HG03442 (cell line): ENCODE measurements at regions not wholly inside any gene's neighbourhood (a gene's known extent, or its start where the extent isn't known, plus 50 kb on each side); places are given as distances from the start of the nearest gene placed in this dataset.
"Not testable (repeated sequence)": the region's sequence is repeated elsewhere in the genome, so short reads cannot be mapped to it uniquely, and the experiment has no call there.

ENCODE experiments used
- ATAC-seq: cut with Tn5 transposase; IDR thresholded peaks from one replicate; pipeline ENCODE4 v1.9.1; 2021; ENCODE audit warnings: mild to moderate bottlenecking, moderate library complexity; ENCODE audit not compliant: unreplicated experiment

DNA sequence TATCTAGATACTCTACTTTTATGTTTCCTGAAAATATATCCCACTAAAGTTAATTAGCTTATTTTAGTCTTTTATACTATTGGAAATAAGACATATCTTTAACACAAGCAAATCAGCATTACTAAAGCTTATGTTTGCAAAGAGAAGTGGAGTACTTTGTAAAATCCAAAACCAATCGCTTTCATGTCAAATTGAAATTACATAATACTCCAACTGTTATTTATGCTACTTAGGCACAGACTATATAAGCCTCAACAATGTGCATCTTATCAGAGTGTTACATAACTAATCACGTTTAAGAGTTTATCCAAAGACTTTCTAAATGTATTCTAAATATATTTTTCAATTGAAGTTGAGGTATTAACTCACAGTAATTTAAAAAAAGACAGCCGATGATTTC lies 200.0 kb downstream of the PCDH20 start:
- no peak for ATAC-seq

DNA sequence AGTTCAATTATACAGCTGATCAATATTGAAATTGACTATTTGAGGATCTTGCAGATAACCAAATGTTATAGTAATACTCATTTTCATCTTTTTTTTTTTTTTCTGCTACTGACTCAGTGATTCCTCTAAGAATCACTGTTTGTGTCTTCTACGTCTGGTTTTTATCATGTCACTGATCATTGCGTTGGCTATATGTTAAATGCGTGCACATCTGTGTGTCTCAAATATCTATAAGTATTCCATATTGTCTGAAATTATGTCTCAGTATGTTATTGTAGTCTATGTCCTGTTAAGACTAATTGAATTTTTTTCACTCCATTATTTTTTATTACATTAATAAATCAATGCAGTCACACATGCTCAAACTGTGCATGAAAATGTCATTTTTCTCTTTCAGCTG lies 200.5 kb downstream of the PCDH20 start:
- no peak for ATAC-seq

DNA sequence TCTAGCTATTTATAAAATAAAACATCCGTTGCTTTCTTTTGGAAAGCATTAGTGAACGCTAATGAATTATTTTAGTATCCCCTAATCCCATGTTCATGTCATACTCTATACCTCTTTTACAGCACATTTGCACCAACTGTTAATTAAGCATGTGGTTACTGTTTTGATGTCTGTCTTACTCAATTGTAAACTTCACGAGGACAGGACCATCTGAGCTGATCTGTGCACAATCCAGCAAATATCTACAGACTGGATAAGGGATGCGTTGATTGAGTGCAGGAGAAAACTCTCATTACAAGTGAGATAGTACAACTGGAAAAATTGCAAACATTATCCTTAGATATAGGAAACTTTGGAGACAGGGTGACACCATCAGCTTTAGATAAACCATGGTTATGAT lies 201.1 kb downstream of the PCDH20 start:
- no peak for ATAC-seq

DNA sequence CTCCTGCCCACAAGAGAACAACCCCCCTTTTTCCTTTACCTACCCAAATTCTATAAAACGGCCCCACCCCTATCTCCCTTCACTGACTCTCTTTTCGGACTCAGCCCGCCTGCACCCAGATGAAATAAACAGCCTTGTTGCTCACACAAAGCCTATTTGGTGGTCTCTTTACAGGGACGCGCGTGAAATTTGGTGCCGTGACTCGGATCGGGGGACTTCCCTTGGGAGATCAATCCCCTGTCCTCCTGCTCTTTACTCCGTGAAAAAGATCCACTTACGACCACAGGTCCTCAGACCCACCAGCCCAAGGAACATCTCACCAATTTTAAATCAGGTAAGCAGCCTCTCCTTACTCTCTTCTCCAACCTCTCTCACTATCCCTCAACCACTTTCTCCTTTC lies 209.8 kb downstream of the PCDH20 start:
- not testable (repeated sequence) for ATAC-seq

DNA sequence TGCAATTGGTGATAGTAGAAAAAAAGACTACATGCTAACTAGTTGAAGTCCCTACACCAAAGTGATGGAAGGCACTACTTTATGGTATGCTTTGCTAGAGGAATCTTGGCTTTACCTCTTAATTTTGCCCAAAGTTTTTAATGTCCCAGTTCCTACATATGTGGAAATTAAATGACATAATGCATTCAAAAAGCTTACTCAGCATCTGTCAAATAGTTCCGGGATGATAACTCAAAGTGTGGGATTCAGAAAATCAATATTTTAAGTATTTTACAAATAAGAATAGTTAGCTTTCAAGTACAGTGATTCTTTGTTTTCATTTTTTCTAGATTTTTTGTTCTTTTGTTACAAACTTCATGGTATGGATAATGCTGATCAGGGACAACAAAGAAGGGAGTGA lies 211.6 kb downstream of the PCDH20 start:
- ATAC-seq, result no peak

DNA sequence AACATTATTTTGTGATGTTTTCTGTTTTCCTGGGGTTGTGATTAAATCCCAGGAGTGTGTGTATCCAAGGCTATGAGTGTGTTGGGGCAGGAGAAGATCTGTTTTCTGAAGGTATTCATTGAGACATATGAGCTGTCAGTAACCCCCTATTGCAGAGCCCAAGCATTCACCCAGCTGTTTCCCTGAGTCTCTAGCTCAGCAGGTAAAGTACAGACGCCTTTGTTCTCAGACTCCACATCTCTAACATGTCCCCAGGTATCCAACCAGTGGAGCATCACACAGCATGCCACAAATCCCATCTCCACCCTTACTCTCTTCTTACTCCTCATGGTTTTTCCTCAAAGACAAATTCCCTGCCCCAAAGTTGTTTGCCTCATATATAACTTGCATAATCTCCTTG lies 213.6 kb downstream of the PCDH20 start:
- no peak for ATAC-seq

DNA sequence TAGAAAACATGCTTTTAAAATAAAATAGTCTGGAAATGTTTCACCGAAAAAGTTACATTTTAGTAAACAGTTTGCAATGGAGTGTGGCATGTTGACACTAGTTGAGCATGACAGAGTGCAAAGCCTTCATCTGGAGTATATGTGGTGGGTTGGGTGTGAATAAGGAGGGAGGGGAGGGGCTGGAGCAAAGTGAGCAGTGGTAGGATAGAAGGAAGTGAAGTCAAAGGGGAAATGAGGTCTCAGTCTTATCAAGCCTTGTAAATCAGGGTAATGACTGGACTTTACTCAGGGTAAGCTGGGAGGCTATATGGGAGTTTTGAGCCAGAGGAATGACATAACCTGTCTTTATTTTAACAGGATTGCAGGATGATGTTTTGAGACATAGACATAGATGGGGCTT lies 222.8 kb downstream of the PCDH20 start:
- no peak for ATAC-seq

DNA sequence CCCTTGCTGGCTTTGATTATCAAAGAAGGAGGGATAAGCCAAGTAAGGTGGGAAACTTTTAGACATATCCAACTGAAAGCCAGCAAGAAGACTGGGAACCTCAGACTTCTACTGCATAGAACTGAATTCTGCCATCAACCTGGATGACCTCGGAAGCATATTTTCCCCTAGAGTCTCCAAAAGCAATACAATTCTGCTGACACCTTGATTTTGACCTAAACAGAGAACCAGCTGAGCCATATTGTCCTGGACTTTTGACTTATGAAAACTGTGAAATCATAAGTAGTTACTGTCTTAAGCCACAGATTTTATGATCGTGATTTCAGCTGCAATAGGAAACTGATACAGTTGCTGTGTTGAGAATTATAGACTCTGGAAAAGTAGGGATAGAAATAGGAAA lies 227.6 kb downstream of the PCDH20 start:
- ATAC-seq, result no peak

DNA sequence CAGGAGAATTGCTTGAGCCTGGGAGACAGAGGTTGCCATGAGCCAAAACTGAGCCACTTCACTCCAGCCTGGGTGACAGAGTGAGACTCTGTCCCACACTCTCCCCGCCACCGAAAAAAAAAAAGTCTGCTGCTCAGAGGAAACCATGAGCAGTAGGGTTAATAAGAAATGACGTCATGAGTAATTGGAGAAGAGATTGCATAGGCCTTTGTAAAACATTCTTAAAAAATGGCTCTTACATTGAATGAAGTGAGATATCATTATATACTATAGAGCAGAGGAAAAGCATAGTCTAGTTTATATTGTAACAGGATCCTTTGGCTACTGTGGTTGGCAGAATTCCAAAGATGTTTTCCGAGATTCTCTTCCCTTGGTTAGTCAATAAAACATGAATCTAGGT lies 228.2 kb downstream of the PCDH20 start:
- no peak for ATAC-seq

DNA sequence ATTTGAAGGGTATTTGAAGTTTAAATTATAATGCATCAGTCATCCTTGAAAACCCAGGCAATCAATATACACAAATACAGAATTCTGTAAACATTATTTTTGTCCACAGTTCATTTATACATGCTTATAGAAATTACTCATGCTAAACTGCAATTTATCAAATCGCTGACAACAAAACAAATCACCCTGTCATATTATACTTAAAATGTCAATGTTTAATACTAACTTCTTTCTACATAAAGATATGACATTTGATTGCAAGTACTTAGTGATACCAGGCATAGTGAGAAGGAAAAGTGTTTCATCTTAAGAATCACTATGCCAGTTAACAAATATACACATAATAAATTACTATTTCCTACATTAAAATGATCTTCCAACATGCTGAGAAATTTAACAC lies 232.0 kb downstream of the PCDH20 start:
- no peak for ATAC-seq

DNA sequence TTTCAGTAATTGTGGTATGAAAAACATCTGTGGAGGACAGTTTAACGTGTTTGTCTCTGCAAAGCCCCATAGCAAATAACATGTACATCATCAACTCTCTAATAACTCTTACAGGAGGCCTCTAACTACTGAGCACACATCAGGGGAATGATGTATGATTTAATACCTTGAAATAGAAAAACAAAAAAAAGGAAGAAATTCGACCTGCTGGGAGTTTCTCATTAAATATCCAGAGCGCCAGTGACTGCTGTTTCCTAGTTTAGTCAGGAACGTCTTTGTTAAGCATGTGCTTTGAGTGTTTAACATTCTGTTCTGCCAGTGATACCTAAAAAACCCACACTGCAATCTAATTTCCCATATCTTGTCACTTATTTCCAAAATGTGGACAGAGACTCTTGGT lies 235.4 kb downstream of the PCDH20 start:
- no peak for ATAC-seq

DNA sequence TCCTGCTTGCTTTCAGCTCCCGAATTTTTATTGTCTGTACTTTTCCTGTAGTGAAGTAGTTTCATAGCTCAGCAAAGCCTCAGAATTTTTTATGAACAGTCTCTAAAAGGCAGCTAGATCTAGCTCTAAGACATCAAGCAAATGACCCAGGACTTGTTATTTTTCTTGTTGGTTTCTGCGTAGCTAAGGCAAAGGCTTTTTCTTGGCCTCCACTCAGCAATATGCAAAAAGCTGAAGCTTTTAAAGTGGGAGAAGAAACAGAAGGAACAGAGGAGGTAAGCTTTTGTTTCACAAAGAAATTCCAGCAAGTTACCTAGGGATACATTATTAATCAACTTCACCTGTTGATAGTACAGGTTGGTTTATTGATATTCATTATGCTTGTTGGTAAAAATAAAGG lies 235.9 kb downstream of the PCDH20 start:
- no peak for ATAC-seq

DNA sequence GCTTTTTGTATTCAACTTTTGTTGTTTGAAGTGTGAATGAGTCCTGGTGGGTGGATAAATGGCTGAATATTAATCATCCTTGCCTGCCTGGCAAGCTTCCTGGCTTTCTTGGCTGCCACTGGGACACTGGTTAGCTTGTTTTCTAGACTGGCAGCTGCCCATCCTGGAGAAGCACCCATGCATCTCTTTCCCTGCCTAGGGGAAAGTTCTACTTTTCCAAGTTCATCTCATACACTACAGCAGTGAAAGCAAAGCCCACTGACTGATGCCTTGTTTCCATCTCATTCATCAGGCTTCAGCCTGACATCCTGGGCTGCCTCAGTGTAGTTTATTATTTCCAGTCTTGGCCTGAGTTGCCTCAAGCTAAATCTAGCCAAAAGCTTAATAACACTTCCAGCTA lies 244.8 kb downstream of the PCDH20 start:
- no peak for ATAC-seq

DNA sequence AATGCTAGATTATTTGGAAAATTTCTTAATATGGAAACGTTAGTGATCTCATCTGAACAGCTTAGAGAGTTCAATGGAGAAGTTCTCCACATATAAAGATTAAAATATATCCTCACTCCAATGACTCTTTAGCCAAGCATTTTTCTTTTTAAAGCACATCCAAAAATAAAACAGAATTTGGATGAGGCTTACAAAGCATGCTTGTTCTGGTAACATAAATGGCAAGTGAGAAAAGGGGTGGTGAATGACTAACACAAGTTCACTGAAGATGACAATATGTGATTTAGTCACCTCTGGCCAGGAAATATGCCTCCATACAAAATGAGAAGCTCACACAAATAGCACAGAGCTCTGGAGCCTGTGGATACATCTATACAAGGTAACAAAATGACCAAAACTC lies 253.0 kb downstream of the PCDH20 start:
- no peak for ATAC-seq

DNA sequence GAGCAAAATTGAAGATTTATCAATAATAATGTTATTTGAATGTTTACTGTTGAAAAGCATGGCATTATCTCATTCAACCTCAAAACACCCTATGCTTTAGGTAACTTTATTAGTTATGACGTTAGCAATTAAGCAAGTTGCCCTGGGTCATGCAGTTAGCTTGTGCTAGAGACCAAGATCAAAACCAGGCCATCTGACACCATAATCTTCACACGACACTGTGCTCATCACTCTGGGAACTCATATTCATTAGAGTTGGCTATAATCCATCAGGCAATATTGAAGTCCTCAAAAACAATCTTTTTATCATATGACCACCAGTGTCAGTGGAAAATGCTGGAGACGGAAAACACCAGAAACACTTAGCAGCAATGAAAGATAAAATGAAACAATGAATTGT lies 253.5 kb downstream of the PCDH20 start:
- ATAC-seq, result no peak

DNA sequence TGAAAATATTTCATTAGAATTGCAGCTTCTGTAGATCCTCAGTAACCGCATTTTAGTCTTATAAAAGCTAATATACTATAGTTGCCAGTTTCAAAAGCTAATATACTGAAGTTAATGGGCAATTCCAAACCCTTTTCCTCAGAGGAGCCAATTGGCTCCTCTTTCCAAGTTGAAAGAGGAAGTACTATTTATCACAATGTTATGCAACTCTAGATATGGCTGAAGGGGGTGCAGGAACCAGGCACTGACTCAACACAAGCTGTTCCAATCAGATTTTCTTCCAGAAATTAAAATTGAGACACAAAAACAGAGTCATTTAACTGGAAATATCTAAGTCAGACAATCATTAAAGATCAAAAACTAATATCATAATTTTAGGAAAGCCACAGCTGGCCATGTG lies 258.9 kb downstream of the PCDH20 start:
- ATAC-seq, result no peak

DNA sequence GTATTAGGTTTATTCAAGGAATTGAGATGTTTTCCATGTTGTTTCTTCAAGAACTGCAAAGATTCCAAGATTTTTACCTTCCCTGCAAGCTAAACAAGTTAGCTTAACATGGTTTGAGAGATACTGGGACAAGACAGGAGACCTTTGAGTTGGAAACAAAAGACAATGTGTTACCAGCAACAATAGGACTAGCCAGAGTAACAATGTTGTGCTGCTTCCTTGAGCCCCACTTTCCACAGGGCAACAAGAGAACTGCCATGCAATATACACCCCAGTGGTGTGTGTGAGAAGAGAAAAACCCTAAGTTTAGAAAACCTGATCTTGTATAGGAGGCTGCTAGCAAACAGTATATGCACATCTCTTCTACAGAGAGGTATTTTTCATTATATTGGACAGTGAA lies 264.6 kb downstream of the PCDH20 start:
- ATAC-seq, result no peak

DNA sequence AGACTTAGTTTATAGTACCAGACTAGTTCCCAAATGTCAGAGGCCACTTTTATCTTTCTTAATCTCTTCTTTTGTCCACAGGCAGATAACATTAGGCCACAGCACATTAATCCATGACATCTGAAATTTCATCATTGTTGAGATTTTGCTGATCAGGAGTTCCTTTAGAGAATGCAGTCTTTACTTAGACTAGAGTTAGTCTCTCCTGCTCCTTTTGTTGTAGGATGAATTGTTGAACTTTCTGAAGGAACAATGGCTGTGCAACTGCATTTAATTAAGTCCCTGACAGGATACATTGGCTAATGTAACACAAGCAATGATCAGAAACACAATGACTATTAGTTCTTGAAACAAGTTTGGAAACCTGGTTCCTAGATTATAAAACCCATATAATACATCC lies 266.3 kb downstream of the PCDH20 start:
- ATAC-seq, result no peak

DNA sequence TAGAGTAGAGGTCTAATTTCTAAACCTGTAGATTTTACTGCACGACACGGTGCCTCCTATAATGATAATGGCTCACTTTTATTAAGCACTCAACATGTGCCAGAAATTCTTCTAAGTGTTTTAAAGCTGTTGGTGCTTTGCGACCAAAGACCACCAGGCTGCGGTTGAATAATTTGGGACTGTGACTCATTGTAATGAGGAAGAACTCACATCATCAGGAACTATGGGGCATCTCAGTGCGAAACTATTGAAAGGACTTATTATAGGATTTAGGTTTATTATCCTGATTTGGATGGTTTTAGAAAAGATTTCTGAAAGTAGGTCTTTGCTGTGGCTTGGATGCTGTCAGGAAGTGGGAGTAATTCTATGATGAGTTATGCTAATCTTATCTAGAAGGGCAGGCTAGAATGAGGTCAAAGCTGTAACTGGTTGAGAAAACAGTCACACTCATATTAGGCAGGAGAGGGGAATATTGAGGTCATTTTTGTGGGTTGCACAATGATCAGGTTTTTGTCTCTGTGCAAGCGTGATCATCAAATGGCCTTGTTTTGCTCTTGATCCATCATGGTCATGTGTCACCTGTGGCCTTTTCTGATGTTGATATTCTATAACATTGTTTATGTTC lies 266.8 kb downstream of the PCDH20 start:
- ATAC-seq, result no peak

DNA sequence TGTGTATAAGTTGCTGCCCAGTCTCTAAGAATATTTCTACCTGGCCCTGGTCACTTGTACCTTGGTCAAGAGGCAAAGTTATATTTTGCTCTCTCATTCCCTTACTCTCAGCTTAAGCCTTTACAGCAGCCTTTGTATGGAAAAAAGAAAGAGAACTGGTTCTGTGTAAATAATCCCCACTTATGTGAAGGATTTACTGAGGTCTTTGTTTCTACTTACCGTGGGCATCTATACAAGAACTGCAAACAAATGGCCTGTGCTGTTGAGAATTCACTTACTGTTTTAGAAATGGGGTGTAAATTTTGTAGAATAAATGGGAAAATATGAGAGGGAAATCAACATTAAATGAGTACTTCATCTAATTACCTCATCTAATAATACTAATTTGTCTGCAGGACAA lies 267.4 kb downstream of the PCDH20 start:
- ATAC-seq, result no peak

DNA sequence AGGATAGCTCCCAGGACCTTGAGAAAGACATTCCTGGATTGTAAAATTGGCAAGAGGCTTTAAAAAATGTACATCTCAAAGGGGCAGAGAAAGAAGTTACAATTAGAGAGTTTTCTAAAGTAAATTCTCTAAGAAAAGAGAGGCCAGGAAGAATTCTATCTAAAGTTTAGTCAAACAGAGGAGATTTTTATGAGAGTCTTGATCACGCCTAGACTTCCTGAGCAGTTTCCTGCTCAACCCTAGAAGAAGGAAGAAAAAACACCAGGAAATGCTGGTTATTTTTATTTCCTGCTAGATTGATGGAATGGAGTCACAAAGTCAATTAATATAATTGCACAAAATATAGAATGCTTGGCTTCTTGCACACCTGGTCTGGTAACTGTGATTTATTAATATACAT lies 269.1 kb downstream of the PCDH20 start:
- no peak for ATAC-seq

DNA sequence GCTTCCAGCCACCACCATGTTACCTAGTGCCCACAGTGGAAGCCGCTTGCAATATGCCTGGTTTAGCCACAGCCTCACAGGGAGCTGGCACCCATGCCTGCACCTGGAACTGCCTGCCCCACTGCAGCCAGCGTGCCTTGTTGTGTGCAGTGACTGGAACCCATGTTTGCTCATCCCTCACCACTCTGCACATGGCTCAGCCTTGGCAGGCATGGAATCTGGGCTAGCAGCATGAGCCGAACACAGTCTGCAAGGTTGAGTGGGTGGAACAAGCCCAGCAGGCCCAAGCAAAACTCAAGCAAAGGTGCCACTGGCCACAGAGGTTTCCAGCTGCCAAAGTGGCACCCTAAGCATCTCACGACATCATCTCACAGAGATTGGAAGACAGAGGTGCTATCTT lies 269.5 kb downstream of the PCDH20 start:
- no peak for ATAC-seq

DNA sequence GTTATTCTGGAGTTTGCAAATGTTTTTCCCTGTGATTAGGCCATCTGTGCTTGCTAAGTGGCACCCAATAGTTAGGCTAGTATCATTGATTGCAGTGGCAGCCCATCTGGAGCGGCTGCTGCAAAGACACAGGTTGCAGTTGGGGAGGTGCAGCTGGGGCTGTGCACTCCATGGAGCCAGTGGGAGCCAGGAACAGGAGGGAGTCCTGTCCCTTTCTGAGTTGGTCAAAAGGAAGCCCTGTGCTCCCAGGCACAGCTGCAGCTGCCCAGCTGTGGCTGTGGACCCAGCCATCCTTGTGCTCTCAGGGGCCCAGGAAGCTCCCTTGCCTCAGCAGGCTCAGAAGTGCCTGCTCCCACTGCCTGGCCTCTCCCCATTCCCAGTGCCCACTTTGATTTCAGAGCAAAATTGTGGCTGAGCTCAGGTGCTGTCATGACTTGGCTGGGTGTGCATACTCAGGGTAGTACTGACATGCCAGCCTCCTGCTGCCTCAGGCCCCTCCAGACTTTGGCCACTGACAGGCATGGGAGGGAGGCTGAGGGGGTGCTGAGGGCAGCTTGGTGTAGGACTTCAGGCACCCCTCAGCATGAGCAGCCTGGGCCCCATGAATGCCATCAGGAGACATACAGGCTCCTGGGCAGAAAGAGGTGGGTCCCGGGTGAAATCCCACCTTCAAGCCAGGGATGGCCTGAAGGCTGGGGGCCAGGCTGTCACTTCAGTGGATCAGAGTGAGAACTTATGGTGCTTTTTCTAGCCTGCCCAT lies 270.6 kb downstream of the PCDH20 start:
- ATAC-seq, result no peak
